IPS-20b (cell line): ENCODE measurements at regions not wholly inside any gene's neighbourhood (a gene's known extent, or its start where the extent isn't known, plus 50 kb on each side); places are given as distances from the start of the nearest gene placed in this dataset.
"Not testable (repeated sequence)": the region's sequence is repeated elsewhere in the genome, so short reads cannot be mapped to it uniquely, and the experiment has no call there.

Experiments
- H3K27ac ChIP-seq: one replicate; pipeline ENCODE4 v1.5.1; 2013; ENCODE audit warnings: low read length
- H3K27me3 ChIP-seq: 2 replicates; pipeline ENCODE4 v1.6.1; 2013; ENCODE audit warnings: mild to moderate bottlenecking, low read length, inconsistent platforms; ENCODE audit not compliant: insufficient read depth
- H3K36me3 ChIP-seq: 2 replicates; pipeline ENCODE4 v1.6.1; 2013; ENCODE audit warnings: low read depth, mild to moderate bottlenecking, inconsistent platforms, low read length, moderate library complexity; ENCODE audit not compliant: insufficient read depth
- H3K4me1 ChIP-seq: 2 replicates; pipeline ENCODE4 v1.6.1; 2013; ENCODE audit warnings: mild to moderate bottlenecking, control low read depth, inconsistent platforms, low read length, moderate library complexity; ENCODE audit not compliant: insufficient read depth
- H3K4me3 ChIP-seq: 2 replicates; pipeline ENCODE4 v1.5.1; 2013; ENCODE audit warnings: mild to moderate bottlenecking, low read length, inconsistent platforms
- H3K9ac ChIP-seq: 2 replicates; pipeline ENCODE4 v1.6.1; 2013; ENCODE audit warnings: low read depth, mild to moderate bottlenecking, inconsistent platforms, low read length, moderate library complexity
- H3K9me3 ChIP-seq: 2 replicates; pipeline ENCODE4 v1.6.1; 2013; ENCODE audit warnings: mild to moderate bottlenecking, low read depth, low read length, inconsistent platforms; ENCODE audit not compliant: insufficient read depth

- Histone ChIP-seq H3K4me3 (no peak overlapping the region), H3K4me1 (no peaks in the 10 kb centered on the region), H3K27me3 (no peaks in the 10 kb centered on the region), H3K9ac (no peak overlapping the region), H3K27ac (no peak overlapping the region), H3K36me3 (no peaks in the 10 kb centered on the region), H3K9me3 (peaks cover 2% of the 10 kb centered on the region; the same call in 1 of the 2 replicates)
Measured at GRCh38 chr19:31055454-31055853, 293.8 kb downstream of the TSHZ3 start.

- Histone ChIP-seq H3K36me3 (no peaks in the 10 kb centered on the region), H3K4me3 (no peak overlapping the region), H3K27ac (no peak overlapping the region), H3K9ac (no peak overlapping the region), H3K9me3 (no peaks in the 10 kb centered on the region), H3K4me1 (no peaks in the 10 kb centered on the region), H3K27me3 (no peaks in the 10 kb centered on the region)
Measured at GRCh38 chr19:31054430-31054829, 294.8 kb downstream of the TSHZ3 start.

- no peak overlapping the region for H3K27ac ChIP-seq
- no peak overlapping the region for H3K9ac ChIP-seq
- no peaks in the 10 kb centered on the region; the same call in 1 of the 2 replicates for H3K9me3 ChIP-seq
- no peaks in the 10 kb centered on the region for H3K36me3 ChIP-seq
- H3K4me1 ChIP-seq = no peaks in the 10 kb centered on the region
- no peaks in the 10 kb centered on the region for H3K27me3 ChIP-seq
- no peak overlapping the region for H3K4me3 ChIP-seq
Measured at GRCh38 chr19:31049431-31049830, 299.8 kb downstream of the TSHZ3 start.

- H3K27ac ChIP-seq = no peak overlapping the region
- no peaks in the 10 kb centered on the region for H3K36me3 ChIP-seq
- no peaks in the 10 kb centered on the region; the same call in 1 of the 2 replicates for H3K9me3 ChIP-seq
- no peak overlapping the region for H3K9ac ChIP-seq
- no peak overlapping the region for H3K4me3 ChIP-seq
- no peaks in the 10 kb centered on the region for H3K4me1 ChIP-seq
- no peaks in the 10 kb centered on the region for H3K27me3 ChIP-seq
Measured at GRCh38 chr19:31046024-31046423, 303.2 kb downstream of the TSHZ3 start.

GRCh38 chr19:31041461-31041860 lies 307.8 kb downstream of the TSHZ3 start:
- no peaks in the 10 kb centered on the region for H3K36me3 ChIP-seq
- H3K4me1 ChIP-seq = no peaks in the 10 kb centered on the region
- H3K9me3 ChIP-seq = no peaks in the 10 kb centered on the region; the same call in 1 of the 2 replicates
- H3K27ac ChIP-seq = no peak overlapping the region
- H3K9ac ChIP-seq = no peak overlapping the region
- H3K4me3 ChIP-seq = no peak overlapping the region
- H3K27me3 ChIP-seq = no peaks in the 10 kb centered on the region

GRCh38 chr19:31039151-31039550 lies 310.1 kb downstream of the TSHZ3 start:
- Histone ChIP-seq H3K36me3 (no peaks in the 10 kb centered on the region), H3K27ac (no peak overlapping the region), H3K4me1 (no peaks in the 10 kb centered on the region), H3K9me3 (no peaks in the 10 kb centered on the region), H3K4me3 (no peak overlapping the region), H3K27me3 (no peaks in the 10 kb centered on the region), H3K9ac (no peak overlapping the region)

GRCh38 chr19:31037286-31037980 lies 311.8 kb downstream of the TSHZ3 start:
- no peaks in the 10 kb centered on the region for H3K9me3 ChIP-seq
- H3K4me3 ChIP-seq = no peak overlapping the region
- no peaks in the 10 kb centered on the region for H3K4me1 ChIP-seq
- H3K36me3 ChIP-seq = no peaks in the 10 kb centered on the region
- H3K9ac ChIP-seq = no peak overlapping the region
- H3K27ac ChIP-seq = no peak overlapping the region
- H3K27me3 ChIP-seq = no peaks in the 10 kb centered on the region

- not testable (repeated sequence) for H3K36me3 ChIP-seq, H3K27ac ChIP-seq, H3K9ac ChIP-seq, H3K4me3 ChIP-seq, H3K4me1 ChIP-seq, H3K9me3 ChIP-seq, H3K27me3 ChIP-seq
Measured at GRCh38 chr19:31031455-31031854, 317.8 kb downstream of the TSHZ3 start.

GRCh38 chr19:31023038-31023437 lies 326.2 kb downstream of the TSHZ3 start:
- H3K36me3 ChIP-seq = no peaks in the 10 kb centered on the region
- H3K27ac ChIP-seq = no peak overlapping the region
- H3K27me3 ChIP-seq = no peaks in the 10 kb centered on the region
- no peaks in the 10 kb centered on the region for H3K4me1 ChIP-seq
- no peaks in the 10 kb centered on the region; the same call in 1 of the 2 replicates for H3K9me3 ChIP-seq
- no peak overlapping the region for H3K4me3 ChIP-seq
- H3K9ac ChIP-seq = no peak overlapping the region

GRCh38 chr19:31018936-31019335 lies 330.3 kb downstream of the TSHZ3 start:
- no peaks in the 10 kb centered on the region for H3K9me3 ChIP-seq
- H3K4me1 ChIP-seq = no peaks in the 10 kb centered on the region
- H3K36me3 ChIP-seq = no peaks in the 10 kb centered on the region
- no peak overlapping the region for H3K9ac ChIP-seq
- H3K27ac ChIP-seq = no peak overlapping the region
- H3K4me3 ChIP-seq = no peak overlapping the region
- no peaks in the 10 kb centered on the region for H3K27me3 ChIP-seq

- H3K27ac ChIP-seq = no peak overlapping the region
- H3K9me3 ChIP-seq = no peaks in the 10 kb centered on the region
- H3K9ac ChIP-seq = no peak overlapping the region
- H3K36me3 ChIP-seq = no peaks in the 10 kb centered on the region
- H3K27me3 ChIP-seq = no peaks in the 10 kb centered on the region
- no peaks in the 10 kb centered on the region for H3K4me1 ChIP-seq
- no peak overlapping the region for H3K4me3 ChIP-seq
Measured at GRCh38 chr19:31015778-31016177, 333.5 kb downstream of the TSHZ3 start.

GRCh38 chr19:31014668-31015067 lies 334.6 kb downstream of the TSHZ3 start:
- Histone ChIP-seq H3K9me3 (no peaks in the 10 kb centered on the region), H3K27ac (no peak overlapping the region), H3K4me3 (no peak overlapping the region), H3K9ac (no peak overlapping the region), H3K36me3 (no peaks in the 10 kb centered on the region), H3K27me3 (no peaks in the 10 kb centered on the region), H3K4me1 (no peaks in the 10 kb centered on the region)
